Suprapubic skin (tissue), 4 donors: ENCODE measurements at regions not wholly inside any gene's neighbourhood (a gene's known extent, or its start where the extent isn't known, plus 50 kb on each side); places are given as distances from the start of the nearest gene placed in this dataset.
"Not testable (repeated sequence)": the region's sequence is repeated elsewhere in the genome, so short reads cannot be mapped to it uniquely, and the experiment has no call there.

Experiments
- DNase-seq, 2 donors: peaks; one replicate each; pipeline ENCODE4 v3.0.0-alpha.2; 2019; ENCODE audit warnings: low spot score in 2 of 2
- H3K27ac ChIP-seq: fragments of 200-600 bp; sonication (generic); one replicate; pipeline ENCODE4 v1.5.1; 2019
- H3K27me3 ChIP-seq: fragments of 200-600 bp; sonication (generic); one replicate; pipeline ENCODE4 v1.5.1; 2019
- H3K36me3 ChIP-seq: fragments of 200-600 bp; sonication (generic); one replicate; pipeline ENCODE4 v1.5.1; 2019
- H3K4me1 ChIP-seq: fragments of 200-600 bp; sonication (generic); one replicate; pipeline ENCODE4 v1.5.1; 2019
- H3K4me3 ChIP-seq: fragments of 200-600 bp; sonication (generic); one replicate; pipeline ENCODE4 v1.5.1; 2019; ENCODE audit warnings: mild to moderate bottlenecking
- H3K9me3 ChIP-seq: fragments of 200-600 bp; sonication (generic); one replicate; pipeline ENCODE4 v1.5.1; 2019
- EP300 ChIP-seq: sonication (generic); formaldehyde crosslinking; IDR thresholded peaks from one replicate; pipeline ENCODE4 v1.6.1; 2017; ENCODE audit warnings: antibody characterized with exemption
- POLR2A ChIP-seq, 2 donors: fragments of 450-650 bp; IDR thresholded peaks; one replicate each; pipeline ENCODE4 v1.6.1; 2017; ENCODE audit warnings: antibody characterized with exemption in 2 of 2, mild to moderate bottlenecking in 2 of 2, moderate library complexity in 2 of 2
- POLR2AphosphoS5 ChIP-seq, 3 donors: sonication (generic); formaldehyde crosslinking; IDR thresholded peaks; one replicate each; pipeline ENCODE4 v1.6.1; 2017; ENCODE audit warnings: antibody characterized with exemption in 3 of 3
- WGBS: methylation state at CpG from one replicate; pipeline ENCODE4 v1.1.5; 2018; 5-methylcytosine and 5-hydroxymethylcytosine counted together
- TF ChIP-seq, protein P1 (sequence below), 2 donors: fragments of 200-600 bp in 1 of 2; fragments of 450-650 bp in 1 of 2; sonication (generic) in 1 of 2; IDR thresholded peaks; one replicate each; pipeline ENCODE4 v1.5.1; 2016 to 2019; ENCODE audit warnings: antibody characterized with exemption in 2 of 2, mild to moderate bottlenecking in 1 of 2, moderate library complexity in 1 of 2

DNA sequence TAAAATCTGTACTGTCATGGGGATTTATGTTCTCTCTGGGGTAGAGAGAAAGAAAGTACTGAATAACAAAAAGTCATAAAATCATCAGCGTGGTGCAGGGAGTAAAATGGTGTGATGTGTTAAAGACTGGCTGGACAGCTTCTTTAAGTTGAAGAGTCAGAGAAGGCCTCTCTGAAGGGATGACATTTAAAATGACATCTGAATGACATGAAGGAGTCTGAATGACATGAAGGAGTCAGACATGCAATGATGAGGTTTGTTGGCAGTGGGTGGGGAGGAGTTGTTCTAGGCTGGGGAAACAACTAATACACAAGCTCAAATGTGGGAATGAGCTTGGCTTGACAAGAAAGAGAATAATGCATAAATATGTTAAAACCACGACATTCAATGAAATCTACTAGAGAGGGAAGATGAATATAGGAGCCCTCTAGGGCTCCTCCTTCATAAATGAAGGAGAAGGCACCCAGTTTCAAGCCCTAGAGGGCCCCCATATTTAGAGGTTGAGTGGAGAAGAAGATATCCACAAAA is 63.9 kb upstream of the KIT start:
- no peak for DNase-seq
- Histone ChIP-seq H3K36me3 (no peaks in the 10 kb centered on the region), H3K27me3 (no peaks in the 10 kb centered on the region), H3K4me1 (peaks cover 9% of the 10 kb centered on the region), H3K9me3 (no peaks in the 10 kb centered on the region), H3K4me3 (no peak overlapping the region), H3K27ac (no peak overlapping the region)
- WGBS, result 63% methylated on average over 2 of the region's 2 CpGs
- TF ChIP-seq, protein P1, sequence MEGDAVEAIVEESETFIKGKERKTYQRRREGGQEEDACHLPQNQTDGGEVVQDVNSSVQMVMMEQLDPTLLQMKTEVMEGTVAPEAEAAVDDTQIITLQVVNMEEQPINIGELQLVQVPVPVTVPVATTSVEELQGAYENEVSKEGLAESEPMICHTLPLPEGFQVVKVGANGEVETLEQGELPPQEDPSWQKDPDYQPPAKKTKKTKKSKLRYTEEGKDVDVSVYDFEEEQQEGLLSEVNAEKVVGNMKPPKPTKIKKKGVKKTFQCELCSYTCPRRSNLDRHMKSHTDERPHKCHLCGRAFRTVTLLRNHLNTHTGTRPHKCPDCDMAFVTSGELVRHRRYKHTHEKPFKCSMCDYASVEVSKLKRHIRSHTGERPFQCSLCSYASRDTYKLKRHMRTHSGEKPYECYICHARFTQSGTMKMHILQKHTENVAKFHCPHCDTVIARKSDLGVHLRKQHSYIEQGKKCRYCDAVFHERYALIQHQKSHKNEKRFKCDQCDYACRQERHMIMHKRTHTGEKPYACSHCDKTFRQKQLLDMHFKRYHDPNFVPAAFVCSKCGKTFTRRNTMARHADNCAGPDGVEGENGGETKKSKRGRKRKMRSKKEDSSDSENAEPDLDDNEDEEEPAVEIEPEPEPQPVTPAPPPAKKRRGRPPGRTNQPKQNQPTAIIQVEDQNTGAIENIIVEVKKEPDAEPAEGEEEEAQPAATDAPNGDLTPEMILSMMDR (IDR thresholded peaks at IDR 0.05), result no peak
- TF ChIP-seq POLR2AphosphoS5 (IDR thresholded peaks at IDR 0.05) (no peak), EP300 (no peak), POLR2A (IDR thresholded peaks at IDR 0.05) (no peak)

DNA sequence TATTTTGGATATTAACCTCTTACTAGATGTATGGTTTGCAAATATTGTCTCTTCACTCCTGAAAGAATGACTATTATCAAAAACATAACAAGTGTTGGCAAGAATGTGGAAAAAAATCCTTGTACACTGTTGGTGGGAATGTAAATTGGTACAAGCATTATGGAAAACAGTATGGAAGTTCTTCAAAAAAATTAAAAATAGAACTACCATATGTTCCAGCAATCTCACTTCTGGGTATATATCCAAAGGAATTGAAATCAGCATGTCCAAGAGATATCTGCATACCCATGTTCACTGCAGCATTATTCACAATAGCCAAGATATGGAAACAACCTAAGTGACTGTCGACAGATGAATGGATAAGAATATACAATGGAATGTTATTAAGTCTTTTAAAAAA is 61.6 kb upstream of the KIT start:
- no peaks in the 10 kb centered on the region for H3K27me3 ChIP-seq
- no peak for DNase-seq
- H3K4me3 ChIP-seq, result no peak overlapping the region
- WGBS, result 80% methylated on average over 1 of the region's 1 CpG
- TF ChIP-seq EP300 (no peak), POLR2AphosphoS5 (IDR thresholded peaks at IDR 0.05) (no peak), POLR2A (IDR thresholded peaks at IDR 0.05) (no peak)
- TF ChIP-seq, protein P1 (IDR thresholded peaks at IDR 0.05), result no peak
- no peak overlapping the region for H3K27ac ChIP-seq
- H3K4me1 ChIP-seq, result no peaks in the 10 kb centered on the region
- no peaks in the 10 kb centered on the region for H3K9me3 ChIP-seq
- no peaks in the 10 kb centered on the region for H3K36me3 ChIP-seq

DNA sequence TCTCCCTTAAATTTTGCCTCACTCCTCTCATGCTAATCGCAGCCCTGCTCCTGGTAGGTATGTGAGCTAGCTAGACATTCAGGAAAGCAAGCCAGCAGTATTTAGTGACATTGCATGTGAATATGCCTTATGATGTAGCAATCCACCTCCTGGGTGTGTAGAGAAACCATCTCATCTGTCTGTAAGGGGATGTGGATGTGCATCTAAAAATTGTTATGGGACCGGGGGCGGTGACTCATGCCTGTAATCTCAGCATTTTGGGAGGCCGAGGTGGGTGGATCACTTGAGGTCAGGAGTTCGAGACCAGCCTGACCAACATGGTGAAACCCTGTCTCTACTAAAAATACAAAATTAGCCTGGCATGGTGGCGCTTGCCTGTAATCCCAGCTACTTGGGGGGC is 60.1 kb upstream of the KIT start:
- WGBS, result 96% methylated on average over 6 of the region's 6 CpGs
- not testable (repeated sequence) for DNase-seq, H3K9me3 ChIP-seq

DNA sequence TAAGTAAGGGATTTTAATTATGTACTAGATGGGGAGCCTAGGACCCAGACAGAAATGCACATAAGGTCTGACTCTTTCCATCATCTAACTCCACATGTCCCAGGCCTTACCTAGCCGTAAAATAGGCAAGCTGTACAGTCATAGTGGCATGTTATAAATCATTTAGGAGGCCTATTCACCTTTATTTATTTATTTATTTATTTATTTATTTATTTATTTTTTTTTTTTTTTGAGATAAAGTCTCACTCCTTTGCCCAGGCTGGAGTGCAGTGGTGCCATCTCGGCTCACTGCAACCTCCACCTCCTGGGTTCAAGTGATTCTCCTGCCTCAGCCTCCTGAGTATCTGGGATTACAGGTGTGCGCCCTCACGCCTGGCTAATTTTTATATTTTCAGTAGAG is 55.6 kb upstream of the KIT start:
- H3K4me1 ChIP-seq, H3K27ac ChIP-seq, DNase-seq, H3K4me3 ChIP-seq, H3K36me3 ChIP-seq, H3K27me3 ChIP-seq, H3K9me3 ChIP-seq: not testable (repeated sequence)
- WGBS, result 94% methylated on average over 4 of the region's 4 CpGs

More for the DNA sequence above, 60.1 kb upstream of the KIT start:
- not testable (repeated sequence) for H3K36me3 ChIP-seq, H3K4me3 ChIP-seq, H3K27ac ChIP-seq, H3K4me1 ChIP-seq, H3K27me3 ChIP-seq

DNA sequence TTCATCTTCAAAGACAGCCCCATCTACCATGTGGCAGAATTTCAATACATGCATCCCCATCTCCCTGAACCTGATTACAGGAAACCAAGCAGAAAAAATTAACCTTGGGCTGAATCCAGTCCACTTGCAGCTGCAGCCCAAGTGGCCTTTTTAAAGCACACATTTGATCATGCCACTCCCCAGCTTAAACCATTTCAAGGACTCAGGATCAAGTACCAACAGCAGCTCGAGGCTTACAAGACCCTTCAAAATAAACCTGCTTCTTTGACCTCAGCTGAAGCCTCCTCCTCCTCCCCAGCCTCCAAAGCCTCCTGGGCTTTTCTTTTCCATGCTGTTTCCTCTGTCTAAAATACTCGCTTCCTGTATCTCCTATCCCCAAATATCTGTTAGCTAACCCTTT is 50.7 kb upstream of the KIT start:
- Histone ChIP-seq H3K4me3 (no peak overlapping the region), H3K27me3 (no peaks in the 10 kb centered on the region), H3K4me1 (no peaks in the 10 kb centered on the region), H3K36me3 (no peaks in the 10 kb centered on the region), H3K27ac (no peak overlapping the region), H3K9me3 (no peaks in the 10 kb centered on the region)
- 80% methylated on average over 2 of the region's 2 CpGs for WGBS
- TF ChIP-seq EP300 (no peak), POLR2AphosphoS5 (IDR thresholded peaks at IDR 0.05) (no peak), POLR2A (IDR thresholded peaks at IDR 0.05) (no peak)
- TF ChIP-seq, protein P1 (IDR thresholded peaks at IDR 0.05), result no peak
- no peak for DNase-seq

DNA sequence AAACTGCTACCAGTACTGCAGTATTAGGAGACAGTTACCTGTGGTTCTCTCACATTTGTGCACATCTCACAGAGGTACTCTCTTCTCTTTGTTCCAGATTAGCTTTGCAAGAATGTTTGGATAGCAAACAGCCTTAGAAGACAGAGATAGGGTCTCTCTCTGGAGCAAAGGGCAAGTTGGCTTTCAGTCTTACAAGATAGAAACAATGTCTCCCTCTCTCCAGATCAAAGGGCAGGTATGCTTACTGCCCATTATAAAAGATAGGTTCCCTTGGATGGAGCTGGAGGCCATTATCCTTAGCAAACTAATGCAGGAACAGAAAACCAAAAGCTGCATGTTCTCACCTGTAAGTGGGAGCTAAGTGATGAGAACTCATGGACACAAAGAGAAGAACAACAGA is 50.2 kb upstream of the KIT start:
- H3K4me1 ChIP-seq, result no peaks in the 10 kb centered on the region
- no peak for TF ChIP-seq POLR2A (IDR thresholded peaks at IDR 0.05)
- TF ChIP-seq, protein P1 (IDR thresholded peaks at IDR 0.05), result no peak
- TF ChIP-seq EP300, result no peak
- no peak for TF ChIP-seq POLR2AphosphoS5 (IDR thresholded peaks at IDR 0.05)
- no peak overlapping the region for H3K4me3 ChIP-seq

More for the DNA sequence above, 50.2 kb upstream of the KIT start:
- Histone ChIP-seq H3K27ac (no peak overlapping the region), H3K27me3 (no peaks in the 10 kb centered on the region), H3K36me3 (no peaks in the 10 kb centered on the region), H3K9me3 (no peaks in the 10 kb centered on the region)
- DNase-seq, result no peak
